ENCODE measurements at regions not wholly inside any gene's neighbourhood (a gene's known extent, or its start where the extent isn't known, plus 50 kb on each side); places are given as distances from the start of the nearest gene placed in this dataset.

- no peak overlapping the region for H3K27ac ChIP-seq
- no peak for TF ChIP-seq POLR2A (IDR thresholded peaks at IDR 0.05)
- TF ChIP-seq CTCF (IDR thresholded peaks at IDR 0.05) = no peak
- TF ChIP-seq POLR2AphosphoS5 (IDR thresholded peaks at IDR 0.05) = no peak
- no peaks in the 10 kb centered on the region for H3K27me3 ChIP-seq (replicated peaks; ENCODE audit: insufficient read depth)
- WGBS = 63% methylated on average over 4 of the region's 4 CpGs
- no peak overlapping the region for H3K4me3 ChIP-seq
- no peaks in the 10 kb centered on the region for H3K4me1 ChIP-seq (replicated peaks)
- DNase-seq (ENCODE audit: low spot score) = no peak
- intact Hi-C loops (cut with DNase I) = no loop called here
- H3K36me3 ChIP-seq = no peaks in the 10 kb centered on the region
- no peaks in the 10 kb centered on the region for H3K9me3 ChIP-seq
Measured at GRCh38 chr1:222097588-222097987, 355.7 kb upstream of the DUSP10 start.

- no peak overlapping the region for H3K27ac ChIP-seq
- no peaks in the 10 kb centered on the region for H3K9me3 ChIP-seq
- intact Hi-C loops (cut with DNase I) = no loop called here
- no peaks in the 10 kb centered on the region for H3K36me3 ChIP-seq
- WGBS = 78% methylated on average over 4 of the region's 4 CpGs
- H3K4me3 ChIP-seq = no peak overlapping the region
- DNase-seq (ENCODE audit: low spot score) = no peak
- TF ChIP-seq CTCF (IDR thresholded peaks at IDR 0.05) (no peak), POLR2AphosphoS5 (IDR thresholded peaks at IDR 0.05) (no peak), POLR2A (IDR thresholded peaks at IDR 0.05) (no peak)
- H3K4me1 ChIP-seq (replicated peaks) = no peaks in the 10 kb centered on the region
- H3K27me3 ChIP-seq (replicated peaks; ENCODE audit: insufficient read depth) = no peaks in the 10 kb centered on the region
Measured at GRCh38 chr1:222096883-222097282, 355.0 kb upstream of the DUSP10 start.

GRCh38 chr1:222096476-222096772, 354.5 kb upstream of the DUSP10 start:
- Histone ChIP-seq H3K27me3 (replicated peaks; ENCODE audit: insufficient read depth) (no peaks in the 10 kb centered on the region), H3K9me3 (no peaks in the 10 kb centered on the region), H3K4me3 (no peak overlapping the region), H3K27ac (no peak overlapping the region), H3K36me3 (no peaks in the 10 kb centered on the region), H3K4me1 (replicated peaks) (no peaks in the 10 kb centered on the region)
- WGBS = 100% methylated on average over 1 of the region's 1 CpG
- no peak for DNase-seq (ENCODE audit: low spot score)
- intact Hi-C loops (cut with DNase I) = no loop called here
- TF ChIP-seq POLR2A (IDR thresholded peaks at IDR 0.05) (no peak), POLR2AphosphoS5 (IDR thresholded peaks at IDR 0.05) (no peak)

GRCh38 chr1:222095606-222096475, 354.0 kb upstream of the DUSP10 start:
- Histone ChIP-seq H3K27ac (no peak overlapping the region), H3K27me3 (replicated peaks; ENCODE audit: insufficient read depth) (no peaks in the 10 kb centered on the region), H3K36me3 (no peaks in the 10 kb centered on the region), H3K4me1 (replicated peaks) (no peaks in the 10 kb centered on the region), H3K9me3 (no peaks in the 10 kb centered on the region), H3K4me3 (no peak overlapping the region)
- peak in 3 of 4 experiments; percentile 22 to 57 (median 30) for TF ChIP-seq CTCF (IDR thresholded peaks at IDR 0.05)
- no peak for TF ChIP-seq POLR2A (IDR thresholded peaks at IDR 0.05)
- no peak for TF ChIP-seq POLR2AphosphoS5 (IDR thresholded peaks at IDR 0.05)
- no peak for DNase-seq (ENCODE audit: low spot score)
- 60% methylated on average over 11 of the region's 11 CpGs for WGBS
- intact Hi-C loops (cut with DNase I) = no loop called here

GRCh38 chr1:222093518-222093917, 351.6 kb upstream of the DUSP10 start:
- Histone ChIP-seq H3K4me1 (replicated peaks) (no peaks in the 10 kb centered on the region), H3K4me3 (no peak overlapping the region), H3K36me3 (no peaks in the 10 kb centered on the region), H3K27ac (no peak overlapping the region), H3K9me3 (no peaks in the 10 kb centered on the region), H3K27me3 (replicated peaks; ENCODE audit: insufficient read depth) (no peaks in the 10 kb centered on the region)
- WGBS = 84% methylated on average over 4 of the region's 4 CpGs
- no peak for DNase-seq (ENCODE audit: low spot score)
- no peak for TF ChIP-seq POLR2A (IDR thresholded peaks at IDR 0.05)
- no peak for TF ChIP-seq CTCF (IDR thresholded peaks at IDR 0.05)
- no peak for TF ChIP-seq POLR2AphosphoS5 (IDR thresholded peaks at IDR 0.05)
- intact Hi-C loops (cut with DNase I) = no loop called here

Measured in prostate gland (tissue), 2 donors.